A673 (cell line): ENCODE measurements at regions not wholly inside any gene's neighbourhood (a gene's known extent, or its start where the extent isn't known, plus 50 kb on each side); places are given as distances from the start of the nearest gene placed in this dataset.

Experiments
- BruUV-seq: library from RNA; stranded (reverse); fragments of 400-500 nt; replicated peaks from 2 replicates; lab custom pipeline; 2021; lab: Mats Ljungman, UMichigan
- CTCF ChIA-PET: fragments of 300-600 bp; sonication (Branson Sonifier 250); formaldehyde crosslinking; loops from one replicate; lab custom pipeline; 2022; ENCODE audit warnings: antibody characterized with exemption; lab: Charles Lee
- POLR2A ChIA-PET: fragments of 300-600 bp; sonication (Branson Sonifier 250); formaldehyde crosslinking; loops from one replicate; lab custom pipeline; 2022; ENCODE audit warnings: antibody characterized with exemption; ENCODE audit not compliant: low non-redundant PET; lab: Charles Lee
- DNase-seq: peaks from one replicate; pipeline ENCODE4 v3.0.0-alpha.2; 2015; ENCODE audit warnings: low spot score
- H3K27ac ChIP-seq: fragments of 200-600 bp; sonication (generic); 2 replicates; pipeline ENCODE4 v1.5.1; 2016; ENCODE audit warnings: mixed run types, low read depth, mild to moderate bottlenecking, mixed read lengths, antibody characterized with exemption, low read length; ENCODE audit not compliant: poor library complexity, severe bottlenecking
- H3K27me3 ChIP-seq: fragments of 200-600 bp; sonication (generic); replicated peaks from 2 replicates; pipeline ENCODE4 v1.6.1; 2017; ENCODE audit warnings: mixed run types, low read depth, mild to moderate bottlenecking, mixed read lengths, antibody characterized with exemption, low read length; ENCODE audit not compliant: insufficient read depth, poor library complexity
- H3K36me3 ChIP-seq: fragments of 200-600 bp; sonication (generic); 2 replicates; pipeline ENCODE4 v1.6.1; 2016; ENCODE audit warnings: mixed run types, mild to moderate bottlenecking, mixed read lengths, antibody characterized with exemption, low read length; ENCODE audit not compliant: insufficient read depth, poor library complexity, severe bottlenecking
- H3K4me1 ChIP-seq: fragments of 200-600 bp; sonication (generic); 2 replicates; pipeline ENCODE4 v1.6.1; 2017; ENCODE audit warnings: mixed run types, mild to moderate bottlenecking, mixed read lengths, antibody characterized with exemption, low read length; ENCODE audit not compliant: insufficient read depth, poor library complexity, severe bottlenecking
- H3K4me3 ChIP-seq: fragments of 200-600 bp; sonication (generic); 2 replicates; pipeline ENCODE4 v1.5.1; 2016; ENCODE audit warnings: low read depth, mixed run types, mild to moderate bottlenecking, mixed read lengths, low read length; ENCODE audit not compliant: poor library complexity, severe bottlenecking
- H3K9me3 ChIP-seq: fragments of 200-600 bp; sonication (generic); 2 replicates; pipeline ENCODE4 v1.6.1; 2016; ENCODE audit warnings: mixed run types, low read depth, mild to moderate bottlenecking, mixed read lengths, antibody characterized with exemption, low read length; ENCODE audit not compliant: poor library complexity, severe bottlenecking
- CTCF ChIP-seq: fragments of 300-800, 200-600 bp; sonication (generic); conservative IDR thresholded peaks from 2 replicates; pipeline ENCODE4 v1.5.1; 2017; ENCODE audit warnings: low read depth, mild to moderate bottlenecking, antibody characterized with exemption, low read length, moderate library complexity, mixed read lengths
- EZH2 ChIP-seq: fragments of 200-600 bp; sonication (generic); IDR thresholded peaks from 2 replicates; pipeline ENCODE4 v1.6.1; 2017; ENCODE audit warnings: borderline replicate concordance, low read depth, mild to moderate bottlenecking, mixed read lengths, antibody characterized with exemption, low read length; ENCODE audit not compliant: poor library complexity, severe bottlenecking
- intact Hi-C: fragments of 100-400 bp; cut with micrococcal nuclease; formaldehyde crosslinking; loops from one replicate; pipeline ENCODE4 v1.10.0; 2022; ENCODE audit not compliant: unreplicated experiment

DNA sequence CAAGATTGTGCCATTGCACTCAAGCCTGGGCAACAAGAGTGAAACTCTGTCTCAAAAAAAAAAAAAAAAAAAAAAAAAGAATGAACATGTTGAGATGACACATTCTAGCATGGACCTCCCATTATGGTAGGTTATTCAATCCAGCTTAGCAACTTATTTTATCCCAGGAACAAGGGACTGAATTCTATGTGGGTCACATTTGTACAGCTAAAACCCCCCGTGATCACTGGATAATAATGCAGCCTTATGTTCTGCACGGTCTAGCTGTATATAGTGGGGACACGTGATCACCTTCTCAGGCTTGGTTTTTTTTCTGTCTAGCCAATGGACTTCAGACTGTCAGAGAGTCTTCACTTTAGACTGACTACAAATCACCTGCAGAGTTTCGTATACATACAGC, 115.2 kb upstream of the FRG1 start:
- ChIA-PET CTCF (no interaction called here), POLR2A (no interaction called here)
- TF ChIP-seq CTCF (no peak), EZH2 (no peak)
- Histone ChIP-seq H3K27ac (no peak overlapping the region), H3K4me1 (no peaks in the 10 kb centered on the region), H3K4me3 (no peak overlapping the region), H3K36me3 (no peaks in the 10 kb centered on the region), H3K9me3 (no peaks in the 10 kb centered on the region), H3K27me3 (peaks cover 14% of the 10 kb centered on the region)
- intact Hi-C loops, result no loop called here
- DNase-seq, result no peak
- BruUV-seq, result no TSS peak

- CTCF ChIA-PET, result no interaction called here
These were observed 114.0 kb upstream of the FRG1 start for GRCh38 chr4:189826657-189827056.

GRCh38 chr4:189828081-189828697, 112.5 kb upstream of the FRG1 start:
- CTCF ChIA-PET, result no interaction called here
- no peak overlapping the region for H3K4me3 ChIP-seq
- H3K27ac ChIP-seq, result no peak overlapping the region
- no TSS peak for BruUV-seq
- no peaks in the 10 kb centered on the region for H3K4me1 ChIP-seq
- no peaks in the 10 kb centered on the region for H3K36me3 ChIP-seq
- no peak for DNase-seq
- no peaks in the 10 kb centered on the region for H3K9me3 ChIP-seq
- intact Hi-C loops, result no loop called here
- no peak for TF ChIP-seq CTCF
- no peak for TF ChIP-seq EZH2
- peaks cover 39% of the 10 kb centered on the region for H3K27me3 ChIP-seq
- POLR2A ChIA-PET, result no interaction called here

More at GRCh38 chr4:189826657-189827056, 114.0 kb upstream of the FRG1 start:
- Histone ChIP-seq H3K4me3 (no peak overlapping the region), H3K9me3 (no peaks in the 10 kb centered on the region), H3K27me3 (peaks cover 26% of the 10 kb centered on the region), H3K36me3 (no peaks in the 10 kb centered on the region), H3K4me1 (no peaks in the 10 kb centered on the region), H3K27ac (no peak overlapping the region)
- no TSS peak for BruUV-seq
- POLR2A ChIA-PET, result no interaction called here
- DNase-seq, result no peak
- TF ChIP-seq EZH2 (no peak), CTCF (no peak)
- intact Hi-C loops, result no loop called here
